SK-N-SH (cell line): ENCODE measurements at regions not wholly inside any gene's neighbourhood (a gene's known extent, or its start where the extent isn't known, plus 50 kb on each side); places are given as distances from the start of the nearest gene placed in this dataset.

Experiments used
- CTCF ChIA-PET: fragments of 300-600, 350-600 bp; formaldehyde crosslinking; extraction: SDS; loops from one replicate; lab custom pipeline; 2021; lab: Yijun Ruan, JAX
- POLR2A ChIA-PET: fragments of 350-600 bp; sonication (Branson Sonifier 250); formaldehyde crosslinking; extraction: SDS; loops from one replicate; lab custom pipeline; 2020; ENCODE audit warnings: antibody characterized with exemption, inconsistent platforms; lab: Yijun Ruan, JAX
- DNase-seq: peaks from one replicate; pipeline ENCODE4 v3.0.0; 2012
- H2AFZ ChIP-seq: fragments of 200-600 bp; sonication (generic); 2 replicates; pipeline ENCODE4 v1.8.1; 2016; ENCODE audit warnings: antibody characterized with exemption, mild to moderate bottlenecking, low read depth
- H3F3A ChIP-seq: fragments of 200-600 bp; sonication (generic); replicated peaks from 2 replicates; pipeline ENCODE3; 2016; ENCODE audit warnings: antibody characterized with exemption, mild to moderate bottlenecking; ENCODE audit not compliant: insufficient read depth
- H3K27ac ChIP-seq, 2 experiments: fragments of 200-500 bp in 1 of 2; fragments of 200-600 bp in 1 of 2; sonication (Bioruptor generic) in 1 of 2; sonication (generic), shearing (Covaris generic) in 1 of 2; 2 replicates each; pipeline versions ENCODE4 v1.5.1 to v1.6.1; 2014 to 2016; ENCODE audit warnings: low read depth in 2 of 2, inconsistent platforms in 1 of 2, low read length in 1 of 2, mild to moderate bottlenecking in 1 of 2, mixed read lengths in 1 of 2
- H3K27me3 ChIP-seq: fragments of 200-600 bp; sonication (generic), shearing (Covaris generic); 2 replicates; pipeline ENCODE4 v1.6.1; 2016; ENCODE audit warnings: mixed run types; ENCODE audit not compliant: insufficient read depth
- H3K36me3 ChIP-seq, 2 experiments: fragments of 200-500 bp in 1 of 2; fragments of 200-600 bp in 1 of 2; sonication (Bioruptor generic) in 1 of 2; sonication (generic) in 1 of 2; replicated peaks in 1 of 2; 2 replicates each; pipeline versions ENCODE3 to v1.5.1; 2014 to 2016; ENCODE audit warnings: low read length in 1 of 2, mild to moderate bottlenecking in 1 of 2; ENCODE audit not compliant: insufficient read depth in 2 of 2, control insufficient read depth in 1 of 2
- H3K4me1 ChIP-seq, 2 experiments: fragments of 200-500 bp in 1 of 2; fragments of 200-600 bp in 1 of 2; sonication (Bioruptor generic) in 1 of 2; sonication (generic), shearing (Covaris generic) in 1 of 2; 2 replicates each; pipeline versions ENCODE4 v1.5.1 to v1.6.1; 2014 to 2016; ENCODE audit warnings: low read depth in 1 of 2, low read length in 1 of 2, mixed run types in 1 of 2; ENCODE audit not compliant: insufficient read depth in 2 of 2, control insufficient read depth in 1 of 2
- H3K4me2 ChIP-seq: fragments of 200-600 bp; sonication (generic), shearing (Covaris generic); 2 replicates; pipeline ENCODE4 v1.6.1; 2017; ENCODE audit warnings: mixed run types
- H3K4me3 ChIP-seq, 2 experiments: fragments of 200-500 bp in 1 of 2; fragments of 200-600 bp in 1 of 2; sonication (Bioruptor generic) in 1 of 2; sonication (generic), shearing (Covaris generic) in 1 of 2; 2 replicates each; pipeline versions ENCODE4 v1.5.1 to v1.8.1; 2014 to 2016; ENCODE audit warnings: low read depth in 2 of 2, inconsistent platforms in 1 of 2, low read length in 1 of 2, mild to moderate bottlenecking in 1 of 2, mixed read lengths in 1 of 2, moderate library complexity in 1 of 2
- H3K79me2 ChIP-seq: fragments of 200-600 bp; sonication (generic); 2 replicates; pipeline ENCODE4 v1.8.1; 2017; ENCODE audit warnings: mild to moderate bottlenecking; ENCODE audit not compliant: insufficient read depth
- H3K9ac ChIP-seq: fragments of 200-600 bp; sonication (generic); 2 replicates; pipeline ENCODE4 v1.6.1; 2017; ENCODE audit warnings: mixed run types
- H3K9me2 ChIP-seq: fragments of 200-600 bp; sonication (generic); 2 replicates; pipeline ENCODE4 v1.6.1; 2017; ENCODE audit warnings: mixed run types
- H3K9me3 ChIP-seq: fragments of 200-600 bp; sonication (generic); 2 replicates; pipeline ENCODE4 v1.6.1; 2017; ENCODE audit warnings: mixed run types, mild to moderate bottlenecking, moderate library complexity
- H4K20me1 ChIP-seq: fragments of 200-600 bp; sonication (generic); 2 replicates; pipeline ENCODE4 v1.6.1; 2017; ENCODE audit warnings: mild to moderate bottlenecking, mixed run types; ENCODE audit not compliant: insufficient read depth
- CHD2 ChIP-seq: fragments of 150-350 bp; IDR thresholded peaks from 2 replicates; pipeline ENCODE4 v1.6.1; 2018; ENCODE audit warnings: low read length; ENCODE audit not compliant: partially characterized antibody
- ELF1 ChIP-seq: IDR thresholded peaks from 2 replicates; pipeline ENCODE4 v1.4.0; 2012
- EP300 ChIP-seq, 2 experiments: IDR thresholded peaks; 2 replicates each; pipeline versions ENCODE4 v1.4.0 to v1.6.1; 2012; ENCODE audit warnings: borderline replicate concordance in 1 of 2, low read depth in 1 of 2, low read length in 1 of 2
- EZH2phosphoT487 ChIP-seq: fragments of 200-600 bp; sonication (generic); IDR thresholded peaks from 2 replicates; pipeline ENCODE4 v1.6.1; 2017; ENCODE audit warnings: low read depth, mixed run types, mild to moderate bottlenecking, antibody characterized with exemption, moderate library complexity, borderline replicate concordance
- FOSL2 ChIP-seq: IDR thresholded peaks from 2 replicates; pipeline ENCODE4 v1.4.0; 2012; ENCODE audit warnings: low read depth, mild to moderate bottlenecking, moderate library complexity, borderline replicate concordance
- FOXJ3 ChIP-seq: sonication (generic); formaldehyde crosslinking; IDR thresholded peaks from 2 replicates; pipeline ENCODE4 v1.5.1; 2020; ENCODE audit warnings: mild to moderate bottlenecking, missing genetic modification reagents
- GABPA ChIP-seq: IDR thresholded peaks from 2 replicates; pipeline ENCODE4 v1.4.0; 2012; ENCODE audit warnings: low read depth, mild to moderate bottlenecking
- JUND ChIP-seq: IDR thresholded peaks from 2 replicates; pipeline ENCODE4 v1.4.0; 2012
- MEF2A ChIP-seq: IDR thresholded peaks from 2 replicates; pipeline ENCODE4 v1.4.0; 2012; ENCODE audit warnings: low read depth, borderline replicate concordance
- NRF1 ChIP-seq: IDR thresholded peaks from 2 replicates; pipeline ENCODE4 v1.6.1; 2012; ENCODE audit warnings: low read depth, mild to moderate bottlenecking, low read length
- POLR2AphosphoS5 ChIP-seq: IDR thresholded peaks from 2 replicates; pipeline ENCODE4 v1.6.1; 2012; ENCODE audit warnings: low read depth, low read length
- RFX5 ChIP-seq: IDR thresholded peaks from 2 replicates; pipeline ENCODE4 v1.6.1; 2012; ENCODE audit warnings: mild to moderate bottlenecking, improper control_type of control experiment, low read length
- RXRA ChIP-seq: IDR thresholded peaks from 2 replicates; pipeline ENCODE4 v1.4.0; 2012; ENCODE audit warnings: low read depth, mild to moderate bottlenecking, borderline replicate concordance
- TCF12 ChIP-seq: IDR thresholded peaks from 2 replicates; pipeline ENCODE4 v1.4.0; 2012
- TEAD4 ChIP-seq: IDR thresholded peaks from 2 replicates; pipeline ENCODE4 v1.4.0; 2012; ENCODE audit warnings: mild to moderate bottlenecking, borderline replicate concordance; ENCODE audit not compliant: insufficient read depth
- WGBS: methylation state at CpG from one replicate; pipeline ENCODE4 v1.1.6; 2017; ENCODE audit warnings: low lambda C conversion rate; 5-methylcytosine and 5-hydroxymethylcytosine counted together
- TF ChIP-seq, protein P1 (sequence below): IDR thresholded peaks from 2 replicates; pipeline ENCODE4 v1.4.0; 2012; ENCODE audit warnings: low read depth
- TF ChIP-seq, protein P2 (sequence below): IDR thresholded peaks from 2 replicates; pipeline ENCODE4 v1.4.0; 2012; ENCODE audit warnings: low read depth, borderline replicate concordance
- TF ChIP-seq, protein P3 (sequence below): IDR thresholded peaks from 2 replicates; pipeline ENCODE4 v1.6.1; 2012; ENCODE audit warnings: mild to moderate bottlenecking, low read depth, low read length, moderate library complexity
- TF ChIP-seq, protein P4 (sequence below): fragments of 200-600 bp; sonication (generic); IDR thresholded peaks from 2 replicates; pipeline ENCODE4 v1.6.1; 2017; ENCODE audit warnings: antibody characterized with exemption, mild to moderate bottlenecking, moderate library complexity
- TF ChIP-seq, protein P5 (sequence below): fragments of 150-350 bp; IDR thresholded peaks from 2 replicates; pipeline ENCODE4 v1.6.1; 2017; ENCODE audit warnings: antibody characterized with exemption, low read length, low read depth, borderline replicate concordance

DNA sequence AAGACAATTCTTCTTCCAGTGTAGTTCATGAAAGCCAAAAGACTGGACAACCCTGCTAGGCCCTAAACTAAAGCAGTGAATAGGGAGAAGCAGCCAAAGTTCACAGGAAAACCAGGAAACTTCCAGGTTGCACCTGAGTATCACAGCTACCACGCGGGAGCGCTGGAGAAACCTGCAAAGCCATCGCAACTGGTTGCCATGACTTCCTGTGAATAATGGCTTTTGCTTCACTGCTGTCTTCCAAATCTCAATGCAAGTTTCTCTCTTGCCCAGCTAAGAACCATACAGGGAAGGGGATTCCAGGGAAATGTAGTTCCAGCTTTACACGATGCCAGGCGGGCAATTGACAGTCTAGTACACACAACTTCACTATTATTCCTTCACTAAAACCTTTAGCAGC lies 114.1 kb downstream of the GXYLT1 start:
- 100% methylated on average over 6 of the region's 6 CpGs for WGBS

DNA sequence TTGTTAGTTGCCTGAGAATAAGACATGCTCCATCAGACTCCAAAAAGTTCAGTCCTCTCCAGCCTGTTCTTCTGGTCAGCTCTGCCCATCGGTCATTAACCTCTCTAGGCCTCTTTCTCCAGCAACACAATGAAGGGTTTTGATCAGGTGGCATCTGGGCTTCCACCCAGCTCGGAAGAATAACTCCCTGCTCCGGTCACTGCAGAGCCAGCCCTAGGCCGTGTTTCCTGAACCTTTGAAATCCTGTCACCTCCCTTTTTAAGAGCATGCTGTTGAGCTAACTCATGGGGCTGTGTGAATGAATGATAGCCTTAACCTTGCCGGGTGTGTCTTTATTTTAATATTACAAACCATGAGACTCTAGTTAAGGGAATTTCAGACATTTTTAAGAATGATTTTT lies 117.1 kb downstream of the GXYLT1 start:
- H3K36me3 ChIP-seq: no peaks in the 10 kb centered on the region
- H3K4me1 ChIP-seq: peaks cover 0 to 2% of the 10 kb centered on the region in 2 experiments; a peak in 1 of 4 replicates
- no peaks in the 10 kb centered on the region for H3F3A ChIP-seq
- H3K4me2 ChIP-seq: no peak overlapping the region
- H2AFZ ChIP-seq: no peak overlapping the region
- WGBS: 80% methylated on average over 5 of the region's 5 CpGs
- no peaks in the 10 kb centered on the region for H3K9me3 ChIP-seq
- no peak overlapping the region for H3K4me3 ChIP-seq
- no peaks in the 10 kb centered on the region for H3K9me2 ChIP-seq
- H3K9ac ChIP-seq: no peak overlapping the region
- H4K20me1 ChIP-seq: no peaks in the 10 kb centered on the region
- H3K79me2 ChIP-seq: no peaks in the 10 kb centered on the region
- ChIA-PET POLR2A (no interaction called here), CTCF (interaction anchor here (2.0 to 2.4 kb wide), 2 partner anchors 751 to 763 kb away, joined by 6 read pairs; no protein-coding TSS in a partner anchor)
- H3K27ac ChIP-seq: no peak overlapping the region
- H3K27me3 ChIP-seq: no peaks in the 10 kb centered on the region
- DNase-seq: no peak
- no peak for TF ChIP-seq EP300 (IDR thresholded peaks at IDR 0.05; ENCODE audit: borderline replicate concordance in 1 of 2, low read depth in 1 of 2, low read length in 1 of 2)
- no peak for TF ChIP-seq FOXJ3 (CRISPR knock-in tag)
- TF ChIP-seq RFX5: no peak
- TF ChIP-seq TCF12: no peak
- TF ChIP-seq, protein P1, sequence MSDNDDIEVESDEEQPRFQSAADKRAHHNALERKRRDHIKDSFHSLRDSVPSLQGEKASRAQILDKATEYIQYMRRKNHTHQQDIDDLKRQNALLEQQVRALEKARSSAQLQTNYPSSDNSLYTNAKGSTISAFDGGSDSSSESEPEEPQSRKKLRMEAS: no peak
- TF ChIP-seq RXRA: no peak
- no peak for TF ChIP-seq GABPA
- no peak for TF ChIP-seq MEF2A
- TF ChIP-seq EZH2phosphoT487: no peak
- TF ChIP-seq, protein P2, sequence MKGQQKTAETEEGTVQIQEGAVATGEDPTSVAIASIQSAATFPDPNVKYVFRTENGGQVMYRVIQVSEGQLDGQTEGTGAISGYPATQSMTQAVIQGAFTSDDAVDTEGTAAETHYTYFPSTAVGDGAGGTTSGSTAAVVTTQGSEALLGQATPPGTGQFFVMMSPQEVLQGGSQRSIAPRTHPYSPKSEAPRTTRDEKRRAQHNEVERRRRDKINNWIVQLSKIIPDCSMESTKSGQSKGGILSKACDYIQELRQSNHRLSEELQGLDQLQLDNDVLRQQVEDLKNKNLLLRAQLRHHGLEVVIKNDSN: no peak
- TF ChIP-seq TEAD4: no peak
- TF ChIP-seq ELF1: no peak
- TF ChIP-seq, protein P3, sequence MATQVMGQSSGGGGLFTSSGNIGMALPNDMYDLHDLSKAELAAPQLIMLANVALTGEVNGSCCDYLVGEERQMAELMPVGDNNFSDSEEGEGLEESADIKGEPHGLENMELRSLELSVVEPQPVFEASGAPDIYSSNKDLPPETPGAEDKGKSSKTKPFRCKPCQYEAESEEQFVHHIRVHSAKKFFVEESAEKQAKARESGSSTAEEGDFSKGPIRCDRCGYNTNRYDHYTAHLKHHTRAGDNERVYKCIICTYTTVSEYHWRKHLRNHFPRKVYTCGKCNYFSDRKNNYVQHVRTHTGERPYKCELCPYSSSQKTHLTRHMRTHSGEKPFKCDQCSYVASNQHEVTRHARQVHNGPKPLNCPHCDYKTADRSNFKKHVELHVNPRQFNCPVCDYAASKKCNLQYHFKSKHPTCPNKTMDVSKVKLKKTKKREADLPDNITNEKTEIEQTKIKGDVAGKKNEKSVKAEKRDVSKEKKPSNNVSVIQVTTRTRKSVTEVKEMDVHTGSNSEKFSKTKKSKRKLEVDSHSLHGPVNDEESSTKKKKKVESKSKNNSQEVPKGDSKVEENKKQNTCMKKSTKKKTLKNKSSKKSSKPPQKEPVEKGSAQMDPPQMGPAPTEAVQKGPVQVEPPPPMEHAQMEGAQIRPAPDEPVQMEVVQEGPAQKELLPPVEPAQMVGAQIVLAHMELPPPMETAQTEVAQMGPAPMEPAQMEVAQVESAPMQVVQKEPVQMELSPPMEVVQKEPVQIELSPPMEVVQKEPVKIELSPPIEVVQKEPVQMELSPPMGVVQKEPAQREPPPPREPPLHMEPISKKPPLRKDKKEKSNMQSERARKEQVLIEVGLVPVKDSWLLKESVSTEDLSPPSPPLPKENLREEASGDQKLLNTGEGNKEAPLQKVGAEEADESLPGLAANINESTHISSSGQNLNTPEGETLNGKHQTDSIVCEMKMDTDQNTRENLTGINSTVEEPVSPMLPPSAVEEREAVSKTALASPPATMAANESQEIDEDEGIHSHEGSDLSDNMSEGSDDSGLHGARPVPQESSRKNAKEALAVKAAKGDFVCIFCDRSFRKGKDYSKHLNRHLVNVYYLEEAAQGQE: no peak
- no peak for TF ChIP-seq JUND

More for the DNA sequence above, 114.1 kb downstream of the GXYLT1 start:
- H3K79me2 ChIP-seq: no peaks in the 10 kb centered on the region
- H3K4me3 ChIP-seq: no peak overlapping the region
- H3K27ac ChIP-seq: no peak overlapping the region
- H3K9me2 ChIP-seq: no peaks in the 10 kb centered on the region
- H3K9ac ChIP-seq: no peak overlapping the region
- TF ChIP-seq CHD2 (no peak), FOSL2 (no peak), FOXJ3 (CRISPR knock-in tag) (no peak), NRF1 (no peak), MEF2A (no peak), TEAD4 (no peak), EZH2phosphoT487 (no peak), POLR2AphosphoS5 (no peak)
- TF ChIP-seq, protein P4, sequence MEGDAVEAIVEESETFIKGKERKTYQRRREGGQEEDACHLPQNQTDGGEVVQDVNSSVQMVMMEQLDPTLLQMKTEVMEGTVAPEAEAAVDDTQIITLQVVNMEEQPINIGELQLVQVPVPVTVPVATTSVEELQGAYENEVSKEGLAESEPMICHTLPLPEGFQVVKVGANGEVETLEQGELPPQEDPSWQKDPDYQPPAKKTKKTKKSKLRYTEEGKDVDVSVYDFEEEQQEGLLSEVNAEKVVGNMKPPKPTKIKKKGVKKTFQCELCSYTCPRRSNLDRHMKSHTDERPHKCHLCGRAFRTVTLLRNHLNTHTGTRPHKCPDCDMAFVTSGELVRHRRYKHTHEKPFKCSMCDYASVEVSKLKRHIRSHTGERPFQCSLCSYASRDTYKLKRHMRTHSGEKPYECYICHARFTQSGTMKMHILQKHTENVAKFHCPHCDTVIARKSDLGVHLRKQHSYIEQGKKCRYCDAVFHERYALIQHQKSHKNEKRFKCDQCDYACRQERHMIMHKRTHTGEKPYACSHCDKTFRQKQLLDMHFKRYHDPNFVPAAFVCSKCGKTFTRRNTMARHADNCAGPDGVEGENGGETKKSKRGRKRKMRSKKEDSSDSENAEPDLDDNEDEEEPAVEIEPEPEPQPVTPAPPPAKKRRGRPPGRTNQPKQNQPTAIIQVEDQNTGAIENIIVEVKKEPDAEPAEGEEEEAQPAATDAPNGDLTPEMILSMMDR: no peak
- TF ChIP-seq, protein P5, sequence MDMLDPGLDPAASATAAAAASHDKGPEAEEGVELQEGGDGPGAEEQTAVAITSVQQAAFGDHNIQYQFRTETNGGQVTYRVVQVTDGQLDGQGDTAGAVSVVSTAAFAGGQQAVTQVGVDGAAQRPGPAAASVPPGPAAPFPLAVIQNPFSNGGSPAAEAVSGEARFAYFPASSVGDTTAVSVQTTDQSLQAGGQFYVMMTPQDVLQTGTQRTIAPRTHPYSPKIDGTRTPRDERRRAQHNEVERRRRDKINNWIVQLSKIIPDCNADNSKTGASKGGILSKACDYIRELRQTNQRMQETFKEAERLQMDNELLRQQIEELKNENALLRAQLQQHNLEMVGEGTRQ: no peak
- TF ChIP-seq, protein P1: no peak
- H2AFZ ChIP-seq: no peak overlapping the region
- H3K4me1 ChIP-seq: no peaks in the 10 kb centered on the region
- no peaks in the 10 kb centered on the region for H3K9me3 ChIP-seq
- no peak overlapping the region for H3K4me2 ChIP-seq
- CTCF ChIA-PET: interaction anchor here (0.9 kb wide), 1 partner anchor 840 kb away, joined by 3 read pairs; no protein-coding TSS in a partner anchor
- H4K20me1 ChIP-seq: no peaks in the 10 kb centered on the region
- no peaks in the 10 kb centered on the region for H3K27me3 ChIP-seq
- DNase-seq: no peak
- H3F3A ChIP-seq: no peaks in the 10 kb centered on the region
- POLR2A ChIA-PET: no interaction called here
- H3K36me3 ChIP-seq: no peaks in the 10 kb centered on the region
